WTC11 (cell line): ENCODE measurements at regions not wholly inside any gene's neighbourhood (a gene's known extent, or its start where the extent isn't known, plus 50 kb on each side); places are given as distances from the start of the nearest gene placed in this dataset.

ENCODE experiments used
- ATAC-seq: fragments of 200-7000 bp; cut with Tn5 transposase; 2 replicates; pipeline ENCODE4 v1.10.0; 2021; ENCODE audit warnings: mild to moderate bottlenecking, moderate library complexity
- CTCF ChIA-PET: fragments of 300-600 bp; sonication (Branson Sonifier 250); formaldehyde crosslinking; loops from one replicate; lab custom pipeline; 2021; ENCODE audit warnings: antibody characterized with exemption; lab: Charles Lee
- POLR2A ChIA-PET: fragments of 350-600 bp; sonication (Branson Sonifier 250); formaldehyde crosslinking; loops from one replicate; lab custom pipeline; 2021; ENCODE audit warnings: antibody characterized with exemption; lab: Charles Lee
- DNase-seq: peaks from one replicate; pipeline ENCODE4 v3.0.0; 2021; ENCODE audit warnings: low spot score
- H3K27ac Mint-ChIP-seq: 2 replicates; pipeline ENCODE4 v1.8.0; 2021; ENCODE audit warnings: mixed read lengths
- H3K27me3 Mint-ChIP-seq: 2 replicates; pipeline ENCODE4 v1.8.0; 2021; ENCODE audit warnings: low read depth, mild to moderate bottlenecking, moderate library complexity, mixed read lengths
- H3K36me3 Mint-ChIP-seq: 2 replicates; pipeline ENCODE4 v1.8.0; 2021; ENCODE audit warnings: mixed read lengths
- H3K4me1 Mint-ChIP-seq: 2 replicates; pipeline ENCODE4 v1.8.0; 2022; ENCODE audit warnings: mixed read lengths
- H3K4me3 Mint-ChIP-seq: 2 replicates; pipeline ENCODE4 v1.8.0; 2021; ENCODE audit warnings: mild to moderate bottlenecking, moderate library complexity, mixed read lengths
- H3K9me3 Mint-ChIP-seq: 2 replicates; pipeline ENCODE4 v1.8.0; 2021; ENCODE audit warnings: mixed read lengths
- ETV6 ChIP-seq: sonication (generic); formaldehyde crosslinking; IDR thresholded peaks from 2 replicates; pipeline ENCODE4 v1.8.1; 2022; ENCODE audit warnings: mild to moderate bottlenecking, missing genetic modification reagents
- GABPB1 ChIP-seq: sonication (generic); formaldehyde crosslinking; IDR thresholded peaks from 2 replicates; pipeline ENCODE4 v1.8.1; 2023; ENCODE audit warnings: mild to moderate bottlenecking, missing genetic modification reagents
- HMGA2 ChIP-seq: fragments of 250-450 bp; sonication (Bioruptor Pico); IDR thresholded peaks from 2 replicates; pipeline ENCODE4 v1.4.0; 2021; ENCODE audit warnings: mild to moderate bottlenecking, moderate library complexity
- NFATC4 ChIP-seq: fragments of 250-450 bp; sonication (Bioruptor Pico); IDR thresholded peaks from 2 replicates; pipeline ENCODE4 v1.9.0; 2021; ENCODE audit warnings: mild to moderate bottlenecking
- PRDM15 ChIP-seq: sonication (generic); formaldehyde crosslinking; IDR thresholded peaks from 2 replicates; pipeline ENCODE4 v1.8.0; 2022; ENCODE audit warnings: missing genetic modification reagents
- PRRX2 ChIP-seq: fragments of 250-450 bp; sonication (Bioruptor Pico); IDR thresholded peaks from 2 replicates; pipeline ENCODE4 v1.8.0; 2021; ENCODE audit warnings: mild to moderate bottlenecking
- RORB ChIP-seq: fragments of 250-450 bp; sonication (Bioruptor Pico); IDR thresholded peaks from 2 replicates; pipeline ENCODE4 v1.9.0; 2021; ENCODE audit warnings: mild to moderate bottlenecking
- TEAD1 ChIP-seq: sonication (generic); formaldehyde crosslinking; IDR thresholded peaks from 2 replicates; pipeline ENCODE4 v1.8.0; 2022; ENCODE audit warnings: mild to moderate bottlenecking, missing genetic modification reagents
- ZBTB21 ChIP-seq: sonication (generic); formaldehyde crosslinking; IDR thresholded peaks from 2 replicates; pipeline ENCODE4 v1.8.1; 2023; ENCODE audit warnings: mild to moderate bottlenecking, missing genetic modification reagents, borderline replicate concordance
- ZNF232 ChIP-seq: sonication (generic); formaldehyde crosslinking; IDR thresholded peaks from 2 replicates; pipeline ENCODE4 v1.8.0; 2022; ENCODE audit warnings: mild to moderate bottlenecking, missing genetic modification reagents
- ZNF317 ChIP-seq: sonication (generic); formaldehyde crosslinking; IDR thresholded peaks from 2 replicates; pipeline ENCODE4 v1.8.1; 2023; ENCODE audit warnings: low read depth, mild to moderate bottlenecking, moderate library complexity, missing genetic modification reagents, borderline replicate concordance
- ZNF416 ChIP-seq: fragments of 250-450 bp; sonication (Bioruptor Pico); IDR thresholded peaks from 2 replicates; pipeline ENCODE4 v1.9.0; 2021; ENCODE audit warnings: mild to moderate bottlenecking, inconsistent platforms
- ZNF425 ChIP-seq: fragments of 250-450 bp; sonication (Bioruptor Pico); conservative IDR thresholded peaks from 2 replicates; pipeline ENCODE4 v1.9.0; 2021; ENCODE audit warnings: mild to moderate bottlenecking
- TF ChIP-seq, protein P1 (sequence below): fragments of 250-450 bp; sonication (Bioruptor Pico); IDR thresholded peaks from 2 replicates; pipeline ENCODE4 v1.9.0; 2021; ENCODE audit warnings: mild to moderate bottlenecking
- TF ChIP-seq, protein P2 (sequence below): sonication (generic); formaldehyde crosslinking; conservative IDR thresholded peaks from 2 replicates; pipeline ENCODE4 v1.8.1; 2023; ENCODE audit warnings: mild to moderate bottlenecking, low read depth, missing genetic modification reagents, moderate library complexity

- Mint-ChIP-seq H3K27ac (no peak overlapping the region), H3K36me3 (no peaks in the 10 kb centered on the region)
- CTCF ChIA-PET = no interaction called here
These were observed 480.2 kb downstream of the COL11A1 start for GRCh38 chr1:102628109-102628613.

GRCh38 chr1:102627145-102627544 is 481.2 kb downstream of the COL11A1 start:
- no peak for TF ChIP-seq TEAD1
- no peak for TF ChIP-seq PRDM15 (CRISPR knock-in tag)
- ChIA-PET CTCF (no interaction called here), POLR2A (no interaction called here)
- Mint-ChIP-seq H3K27me3 (no peaks in the 10 kb centered on the region), H3K4me3 (no peak overlapping the region), H3K27ac (no peak overlapping the region), H3K9me3 (0 out of 2 replicates have a peak, but pooled peaks cover 3% of the 10 kb centered on the region), H3K36me3 (no peaks in the 10 kb centered on the region), H3K4me1 (peaks cover 1% of the 10 kb centered on the region; the same call in 1 of the 2 replicates)
- ATAC-seq (no peak), DNase-seq (no peak)

More at GRCh38 chr1:102628109-102628613, 480.2 kb downstream of the COL11A1 start:
- no peak for DNase-seq
- TF ChIP-seq ETV6 (CRISPR knock-in tag) = no peak
- TF ChIP-seq, protein P1, sequence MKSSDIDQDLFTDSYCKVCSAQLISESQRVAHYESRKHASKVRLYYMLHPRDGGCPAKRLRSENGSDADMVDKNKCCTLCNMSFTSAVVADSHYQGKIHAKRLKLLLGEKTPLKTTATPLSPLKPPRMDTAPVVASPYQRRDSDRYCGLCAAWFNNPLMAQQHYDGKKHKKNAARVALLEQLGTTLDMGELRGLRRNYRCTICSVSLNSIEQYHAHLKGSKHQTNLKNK = no peak
- TF ChIP-seq NFATC4 (CRISPR knock-in tag) = no peak
- no peak for TF ChIP-seq GABPB1
- no peak for TF ChIP-seq ZNF232 (CRISPR knock-in tag)
- no peak for TF ChIP-seq PRRX2 (CRISPR knock-in tag)
- no peak for TF ChIP-seq HMGA2 (CRISPR knock-in tag)
- TF ChIP-seq, protein P2, sequence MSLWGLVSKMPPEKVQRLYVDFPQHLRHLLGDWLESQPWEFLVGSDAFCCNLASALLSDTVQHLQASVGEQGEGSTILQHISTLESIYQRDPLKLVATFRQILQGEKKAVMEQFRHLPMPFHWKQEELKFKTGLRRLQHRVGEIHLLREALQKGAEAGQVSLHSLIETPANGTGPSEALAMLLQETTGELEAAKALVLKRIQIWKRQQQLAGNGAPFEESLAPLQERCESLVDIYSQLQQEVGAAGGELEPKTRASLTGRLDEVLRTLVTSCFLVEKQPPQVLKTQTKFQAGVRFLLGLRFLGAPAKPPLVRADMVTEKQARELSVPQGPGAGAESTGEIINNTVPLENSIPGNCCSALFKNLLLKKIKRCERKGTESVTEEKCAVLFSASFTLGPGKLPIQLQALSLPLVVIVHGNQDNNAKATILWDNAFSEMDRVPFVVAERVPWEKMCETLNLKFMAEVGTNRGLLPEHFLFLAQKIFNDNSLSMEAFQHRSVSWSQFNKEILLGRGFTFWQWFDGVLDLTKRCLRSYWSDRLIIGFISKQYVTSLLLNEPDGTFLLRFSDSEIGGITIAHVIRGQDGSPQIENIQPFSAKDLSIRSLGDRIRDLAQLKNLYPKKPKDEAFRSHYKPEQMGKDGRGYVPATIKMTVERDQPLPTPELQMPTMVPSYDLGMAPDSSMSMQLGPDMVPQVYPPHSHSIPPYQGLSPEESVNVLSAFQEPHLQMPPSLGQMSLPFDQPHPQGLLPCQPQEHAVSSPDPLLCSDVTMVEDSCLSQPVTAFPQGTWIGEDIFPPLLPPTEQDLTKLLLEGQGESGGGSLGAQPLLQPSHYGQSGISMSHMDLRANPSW = no peak
- no peak for TF ChIP-seq ZNF425 (CRISPR knock-in tag)
- no peak for TF ChIP-seq ZNF416 (CRISPR knock-in tag)
- TF ChIP-seq ZNF317 = no peak
- H3K27me3 Mint-ChIP-seq = no peaks in the 10 kb centered on the region
- POLR2A ChIA-PET = no interaction called here
- no peaks in the 10 kb centered on the region for H3K4me1 Mint-ChIP-seq
- ATAC-seq = no peak
- H3K4me3 Mint-ChIP-seq = no peak overlapping the region
- 0 out of 2 replicates have a peak, but pooled peaks cover 3% of the 10 kb centered on the region for H3K9me3 Mint-ChIP-seq

DNA sequence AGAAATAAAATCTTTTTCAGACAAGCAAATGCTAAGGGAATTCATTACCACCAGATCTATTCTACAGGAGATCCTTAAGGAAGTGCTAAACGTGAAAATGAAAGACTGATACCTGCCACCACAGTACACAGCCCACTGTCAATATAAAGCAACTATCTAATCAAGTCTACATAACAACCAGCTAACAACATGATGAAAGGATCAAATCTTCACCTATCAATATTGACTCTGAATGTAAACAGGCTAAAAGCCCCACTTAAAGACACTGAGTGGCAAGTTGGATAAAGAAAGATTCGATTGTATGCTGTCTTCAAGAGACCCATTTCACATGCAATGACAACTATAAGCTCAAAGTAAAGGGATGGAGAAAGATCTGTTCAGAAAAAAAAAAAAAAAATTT is 492.4 kb downstream of the COL11A1 start:
- TF ChIP-seq ZBTB21 (no peak), RORB (CRISPR knock-in tag) (peak; percentile 91; the same call in 1 of the 2 replicates)
- DNase-seq = no peak
- Mint-ChIP-seq H3K36me3 (no peaks in the 10 kb centered on the region), H3K4me1 (no peaks in the 10 kb centered on the region), H3K27ac (no peak overlapping the region), H3K9me3 (peaks cover 7% of the 10 kb centered on the region), H3K4me3 (no peak overlapping the region), H3K27me3 (no peaks in the 10 kb centered on the region)
- no peak for ATAC-seq
- ChIA-PET POLR2A (no interaction called here), CTCF (no interaction called here)
